Endometrium (tissue), 2 donors: ENCODE measurements at regions not wholly inside any gene's neighbourhood (a gene's known extent, or its start where the extent isn't known, plus 50 kb on each side); places are given as distances from the start of the nearest gene placed in this dataset.

Experiments used
- FAIRE-seq: peaks from 2 replicates; lab custom pipeline; 2012; peaks lifted over from hg19 to GRCh38; lab: Jason Lieb, UNC
- donor health status: control.
- donor health status: control.

GRCh38 chr11:115848080-115848479, 343.9 kb upstream of the CADM1 start:
- FAIRE-seq: no peak

GRCh38 chr11:115845872-115846271, 341.7 kb upstream of the CADM1 start:
- no peak for FAIRE-seq

- FAIRE-seq: no peak
Observed at GRCh38 chr11:115843685-115844084, 339.5 kb upstream of the CADM1 start.

- FAIRE-seq: no peak
Observed at GRCh38 chr11:115843111-115843510, 338.9 kb upstream of the CADM1 start.

- FAIRE-seq: no peak
Observed at GRCh38 chr11:115820026-115820425, 315.8 kb upstream of the CADM1 start.

- FAIRE-seq: no peak
Observed at GRCh38 chr11:115819014-115819413, 314.8 kb upstream of the CADM1 start.

GRCh38 chr11:115817844-115818468, 313.7 kb upstream of the CADM1 start:
- FAIRE-seq: no peak

GRCh38 chr11:115808351-115808940, 304.2 kb upstream of the CADM1 start:
- no peak for FAIRE-seq

GRCh38 chr11:115806056-115806455, 301.8 kb upstream of the CADM1 start:
- FAIRE-seq: no peak

- FAIRE-seq: no peak
Observed at GRCh38 chr11:115803073-115803740, 299.0 kb upstream of the CADM1 start.

GRCh38 chr11:115802641-115803040, 298.4 kb upstream of the CADM1 start:
- no peak for FAIRE-seq

GRCh38 chr11:115792903-115793302, 288.7 kb upstream of the CADM1 start:
- FAIRE-seq: no peak

- FAIRE-seq: no peak
Observed at GRCh38 chr11:115787302-115787701, 283.1 kb upstream of the CADM1 start.

GRCh38 chr11:115784796-115785521, 280.7 kb upstream of the CADM1 start:
- FAIRE-seq: no peak

GRCh38 chr11:115780646-115781362, 276.6 kb upstream of the CADM1 start:
- FAIRE-seq: no peak

GRCh38 chr11:115778928-115779650, 274.9 kb upstream of the CADM1 start:
- no peak for FAIRE-seq

GRCh38 chr11:115776916-115777315, 272.7 kb upstream of the CADM1 start:
- no peak for FAIRE-seq

GRCh38 chr11:115775846-115776245, 271.6 kb upstream of the CADM1 start:
- no peak for FAIRE-seq

GRCh38 chr11:115774756-115775155, 270.5 kb upstream of the CADM1 start:
- no peak for FAIRE-seq

GRCh38 chr11:115769891-115770290, 265.7 kb upstream of the CADM1 start:
- FAIRE-seq: peak; percentile 93

GRCh38 chr11:115767883-115768282, 263.7 kb upstream of the CADM1 start:
- FAIRE-seq: no peak
